ENCODE measurements at regions not wholly inside any gene's neighbourhood (a gene's known extent, or its start where the extent isn't known, plus 50 kb on each side); places are given as distances from the start of the nearest gene placed in this dataset.

DNA sequence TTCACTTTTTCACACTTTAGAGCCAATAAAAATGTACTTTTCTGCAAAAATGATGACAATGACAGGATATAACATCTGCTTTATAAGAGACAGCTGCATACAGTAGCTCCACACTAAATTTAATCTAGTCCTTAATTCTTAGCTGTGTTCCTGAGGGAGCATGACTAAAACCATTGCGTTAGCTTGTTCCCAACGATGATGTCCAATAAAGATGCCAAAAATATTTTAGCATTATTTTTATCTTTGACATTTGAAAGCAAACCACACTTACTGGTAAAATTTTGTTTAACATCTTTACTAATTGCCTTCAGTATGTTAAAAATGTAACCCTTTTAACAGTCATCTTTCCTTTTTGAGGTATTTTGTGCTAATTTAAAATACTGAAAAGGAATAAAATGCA lies 382.7 kb downstream of the CHSY3 start:
- Histone ChIP-seq H3K27me3 (ENCODE audit: insufficient read depth, low read length, poor library complexity, severe bottlenecking) (no peaks in the 10 kb centered on the region), H3K36me3 (ENCODE audit: insufficient read depth, low read length) (no peaks in the 10 kb centered on the region), H3K27ac (ENCODE audit: low read depth, low read length) (no peak overlapping the region), H3K9me3 (ENCODE audit: low read length) (no peaks in the 10 kb centered on the region), H3K4me3 (ENCODE audit: low read length) (no peak overlapping the region), H3K4me1 (ENCODE audit: insufficient read depth, low read length) (no peaks in the 10 kb centered on the region)
- DNase-seq: no peak
- H3K4me3 Mint-ChIP-seq: no peak overlapping the region
- H3K4me1 Mint-ChIP-seq: no peaks in the 10 kb centered on the region
- ChIA-PET CTCF (no interaction called here), POLR2A (no interaction called here)
- no peak overlapping the region for H3K27ac Mint-ChIP-seq
- peaks cover 0 to 4% (median 0%) of the 10 kb centered on the region in 5 donors for H3K9me3 Mint-ChIP-seq
- H3K36me3 Mint-ChIP-seq: no peaks in the 10 kb centered on the region
- H3K27me3 Mint-ChIP-seq: no peaks in the 10 kb centered on the region

DNA sequence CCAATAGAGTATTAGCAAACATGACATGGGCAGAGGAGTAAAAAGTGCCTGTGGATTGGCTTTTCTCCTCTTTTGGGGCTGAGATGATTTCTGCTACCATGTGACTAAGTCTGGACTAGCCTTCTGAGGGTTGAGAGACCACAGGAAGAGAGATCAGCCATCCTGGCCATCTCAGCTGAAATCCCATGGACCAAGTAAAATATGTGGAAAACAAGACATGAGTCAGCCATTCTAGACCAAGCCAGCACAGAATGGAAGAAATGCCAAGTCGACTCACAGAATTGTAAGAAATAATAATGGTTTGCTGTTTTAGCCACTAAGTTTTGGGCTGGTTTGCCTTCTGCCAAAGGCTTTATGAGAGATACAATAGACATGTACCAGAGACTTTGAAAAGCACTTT lies 377.8 kb downstream of the CHSY3 start:
- POLR2A ChIA-PET: no interaction called here
- H3K4me3 Mint-ChIP-seq: peak overlapping the region in 1 of 7 donors; percentile 16
- H3K4me3 ChIP-seq (ENCODE audit: low read length): no peak overlapping the region

DNA sequence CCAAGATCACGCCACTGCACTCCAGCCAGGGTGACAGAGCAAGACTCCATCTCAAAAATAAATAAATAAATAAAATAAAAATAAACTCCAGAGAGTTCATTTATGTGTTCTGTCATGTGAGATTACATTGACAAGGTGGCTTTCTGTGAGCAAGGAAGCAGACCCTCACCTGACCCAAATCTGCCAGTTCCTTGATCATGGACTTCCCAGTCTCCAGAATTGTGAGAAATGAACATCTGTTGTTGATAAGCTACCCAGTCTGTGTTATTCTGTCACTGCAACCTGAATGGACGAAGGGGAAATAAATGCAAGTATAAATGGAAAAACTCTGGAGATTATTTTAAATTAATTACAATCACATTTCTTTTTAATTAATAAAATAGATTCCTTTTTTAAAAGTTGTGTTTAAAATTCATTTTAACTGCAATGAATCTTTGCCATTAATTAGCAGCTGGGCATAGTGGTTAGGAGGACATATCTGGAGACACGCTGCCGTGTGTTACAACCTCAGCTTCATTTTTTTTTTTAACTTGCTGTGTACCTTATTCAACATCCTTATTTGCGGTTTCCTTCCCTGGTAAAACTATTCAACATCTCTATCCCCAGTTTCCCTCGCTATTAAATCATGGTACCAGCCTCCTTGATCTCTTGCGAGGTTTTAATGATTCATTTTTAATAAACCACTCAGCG lies 376.4 kb downstream of the CHSY3 start:
- Mint-ChIP-seq H3K4me1 (no peaks in the 10 kb centered on the region), H3K36me3 (no peaks in the 10 kb centered on the region)

More for the DNA sequence above, 377.8 kb downstream of the CHSY3 start:
- Histone ChIP-seq H3K4me1 (ENCODE audit: insufficient read depth, low read length) (no peaks in the 10 kb centered on the region), H3K9me3 (ENCODE audit: low read length) (no peaks in the 10 kb centered on the region), H3K27ac (ENCODE audit: low read depth, low read length) (no peak overlapping the region), H3K27me3 (ENCODE audit: insufficient read depth, low read length, poor library complexity, severe bottlenecking) (no peaks in the 10 kb centered on the region), H3K36me3 (ENCODE audit: insufficient read depth, low read length) (no peaks in the 10 kb centered on the region)
- CTCF ChIA-PET: no interaction called here
- H3K4me1 Mint-ChIP-seq: no peaks in the 10 kb centered on the region
- no peaks in the 10 kb centered on the region for H3K9me3 Mint-ChIP-seq
- no peaks in the 10 kb centered on the region for H3K27me3 Mint-ChIP-seq
- H3K27ac Mint-ChIP-seq: no peak overlapping the region
- H3K36me3 Mint-ChIP-seq: no peaks in the 10 kb centered on the region
- DNase-seq: no peak

DNA sequence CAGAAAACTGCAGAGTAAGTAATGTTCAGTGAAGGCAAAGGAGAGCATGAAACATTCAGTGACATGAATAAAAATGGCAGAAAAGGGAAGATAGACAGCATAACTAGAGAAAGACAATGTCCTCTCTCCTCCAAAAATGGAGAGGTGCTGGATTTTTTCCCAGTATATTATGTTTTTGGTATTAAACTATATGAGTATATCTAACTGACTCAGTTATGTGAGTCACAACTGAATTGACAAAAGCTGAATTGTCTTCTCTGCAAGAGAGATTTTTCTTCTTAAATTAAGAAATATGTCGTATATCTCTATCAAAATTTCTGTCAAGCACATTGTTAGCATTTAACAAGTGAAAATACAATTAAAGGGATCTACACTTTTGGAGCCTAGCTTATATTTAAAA lies 375.1 kb downstream of the CHSY3 start:
- Mint-ChIP-seq H3K4me1 (no peaks in the 10 kb centered on the region), H3K4me3 (no peak overlapping the region), H3K36me3 (no peaks in the 10 kb centered on the region), H3K27ac (no peak overlapping the region), H3K27me3 (peaks cover 0 to 2% of the 10 kb centered on the region in 2 donors), H3K9me3 (no peaks in the 10 kb centered on the region)
- Histone ChIP-seq H3K27me3 (ENCODE audit: insufficient read depth, low read length, poor library complexity, severe bottlenecking) (no peaks in the 10 kb centered on the region), H3K4me1 (ENCODE audit: insufficient read depth, low read length) (no peaks in the 10 kb centered on the region), H3K4me3 (ENCODE audit: low read length) (no peak overlapping the region), H3K36me3 (ENCODE audit: insufficient read depth, low read length) (no peaks in the 10 kb centered on the region), H3K9me3 (ENCODE audit: low read length) (no peaks in the 10 kb centered on the region), H3K27ac (ENCODE audit: low read depth, low read length) (no peak overlapping the region)
- CTCF ChIA-PET: no interaction called here
- no peak for DNase-seq
- POLR2A ChIA-PET: no interaction called here

More for the DNA sequence above, 376.4 kb downstream of the CHSY3 start:
- CTCF ChIA-PET: interaction anchor here (0.9 kb wide), 1 partner anchor 33 kb away, joined by 3 read pairs; no protein-coding TSS in a partner anchor
- Mint-ChIP-seq H3K27me3 (no peaks in the 10 kb centered on the region), H3K27ac (no peak overlapping the region), H3K9me3 (no peaks in the 10 kb centered on the region), H3K4me3 (no peak overlapping the region)
- DNase-seq: no peak
- H3K27ac ChIP-seq (ENCODE audit: low read depth, low read length): no peak overlapping the region
- POLR2A ChIA-PET: no interaction called here
- H3K9me3 ChIP-seq (ENCODE audit: low read length): no peaks in the 10 kb centered on the region
- no peaks in the 10 kb centered on the region for H3K27me3 ChIP-seq (ENCODE audit: insufficient read depth, low read length, poor library complexity, severe bottlenecking)
- no peaks in the 10 kb centered on the region for H3K36me3 ChIP-seq (ENCODE audit: insufficient read depth, low read length)
- no peak overlapping the region for H3K4me3 ChIP-seq (ENCODE audit: low read length)
- H3K4me1 ChIP-seq (ENCODE audit: insufficient read depth, low read length): no peaks in the 10 kb centered on the region

DNA sequence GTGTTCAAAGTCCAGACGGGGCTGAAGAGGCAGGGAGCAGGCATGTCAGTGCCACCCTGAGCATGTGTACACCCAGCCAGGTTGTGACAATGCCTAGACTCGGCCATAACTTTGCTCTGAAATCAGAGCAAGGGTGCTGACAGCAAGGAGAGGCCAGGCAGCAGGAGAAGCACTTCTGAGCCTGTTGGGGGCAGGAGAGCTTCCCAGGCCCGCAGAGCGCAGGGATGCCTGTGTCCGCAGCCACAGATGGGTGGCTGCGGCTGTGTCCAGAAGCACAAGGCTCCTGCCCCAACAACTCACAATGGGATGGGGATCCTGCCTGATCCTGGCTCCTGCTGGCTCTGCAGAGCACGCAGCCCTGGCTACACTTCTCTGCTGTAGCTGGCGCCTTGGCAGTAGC lies 373.9 kb downstream of the CHSY3 start:
- Histone ChIP-seq H3K27me3 (ENCODE audit: insufficient read depth, low read length, poor library complexity, severe bottlenecking) (no peaks in the 10 kb centered on the region), H3K4me3 (ENCODE audit: low read length) (no peak overlapping the region), H3K27ac (ENCODE audit: low read depth, low read length) (no peak overlapping the region), H3K9me3 (ENCODE audit: low read length) (no peaks in the 10 kb centered on the region), H3K36me3 (ENCODE audit: insufficient read depth, low read length) (no peaks in the 10 kb centered on the region), H3K4me1 (ENCODE audit: insufficient read depth, low read length) (no peaks in the 10 kb centered on the region)
- peaks cover 0 to 2% of the 10 kb centered on the region in 2 donors for H3K27me3 Mint-ChIP-seq
- H3K4me3 Mint-ChIP-seq: no peak overlapping the region
- CTCF ChIA-PET: no interaction called here
- no peaks in the 10 kb centered on the region for H3K36me3 Mint-ChIP-seq
- H3K4me1 Mint-ChIP-seq: no peaks in the 10 kb centered on the region
- no peaks in the 10 kb centered on the region for H3K9me3 Mint-ChIP-seq
- DNase-seq: no peak
- no peak overlapping the region for H3K27ac Mint-ChIP-seq
- POLR2A ChIA-PET: no interaction called here

DNA sequence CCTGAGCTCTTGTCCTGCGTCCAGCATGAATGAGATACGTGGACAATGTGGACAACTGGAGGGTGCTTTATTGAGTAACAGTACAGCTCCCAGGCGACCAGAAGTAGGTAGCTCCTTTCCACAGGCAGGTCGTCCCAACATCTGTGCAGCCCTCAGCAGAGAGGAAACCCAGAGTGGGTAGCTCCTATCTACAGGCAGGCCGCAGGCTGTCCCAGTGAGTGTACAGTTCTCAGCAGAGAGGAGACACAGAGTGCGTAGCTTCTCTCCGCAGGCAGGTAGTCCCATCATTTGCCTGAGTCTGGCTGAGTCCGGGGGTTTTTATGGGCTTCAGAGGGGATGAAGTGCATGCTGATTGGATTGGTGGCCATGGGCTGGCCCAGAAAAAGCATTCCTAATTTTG lies 373.3 kb downstream of the CHSY3 start:
- H3K4me3 Mint-ChIP-seq: no peak overlapping the region
- no peak overlapping the region for H3K27ac ChIP-seq (ENCODE audit: low read depth, low read length)
- ChIA-PET CTCF (no interaction called here), POLR2A (no interaction called here)
- no peaks in the 10 kb centered on the region for H3K36me3 ChIP-seq (ENCODE audit: insufficient read depth, low read length)
- H3K27me3 Mint-ChIP-seq: peaks cover 0 to 2% of the 10 kb centered on the region in 2 donors
- H3K27me3 ChIP-seq (ENCODE audit: insufficient read depth, low read length, poor library complexity, severe bottlenecking): no peaks in the 10 kb centered on the region
- H3K4me1 Mint-ChIP-seq: no peaks in the 10 kb centered on the region
- no peaks in the 10 kb centered on the region for H3K9me3 Mint-ChIP-seq
- no peaks in the 10 kb centered on the region for H3K9me3 ChIP-seq (ENCODE audit: low read length)
- H3K4me3 ChIP-seq (ENCODE audit: low read length): no peak overlapping the region
- no peak overlapping the region for H3K27ac Mint-ChIP-seq
- DNase-seq: no peak
- H3K4me1 ChIP-seq (ENCODE audit: insufficient read depth, low read length): no peaks in the 10 kb centered on the region
- no peaks in the 10 kb centered on the region for H3K36me3 Mint-ChIP-seq

DNA sequence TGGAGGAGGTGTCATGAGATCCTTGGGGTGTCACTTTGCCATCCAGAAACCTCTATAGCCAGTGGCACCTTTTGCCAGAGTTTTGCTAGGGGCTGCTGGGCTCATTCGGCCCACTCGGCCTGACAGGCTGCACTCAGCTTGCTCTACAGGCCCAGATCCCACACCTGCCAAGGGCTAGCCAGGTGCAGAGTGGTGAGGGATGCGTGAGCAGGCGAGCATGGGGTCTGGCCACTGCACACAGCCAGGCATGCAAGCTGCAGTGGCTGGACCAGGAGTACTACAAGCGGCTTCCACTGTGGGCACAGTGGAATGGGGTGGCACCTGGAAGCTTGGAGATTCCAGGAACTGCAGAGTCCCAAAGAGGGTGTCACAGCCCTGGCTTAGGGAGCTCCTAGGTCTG lies 372.7 kb downstream of the CHSY3 start:
- Histone ChIP-seq H3K4me1 (ENCODE audit: insufficient read depth, low read length) (no peaks in the 10 kb centered on the region), H3K9me3 (ENCODE audit: low read length) (no peaks in the 10 kb centered on the region), H3K27ac (ENCODE audit: low read depth, low read length) (no peak overlapping the region), H3K36me3 (ENCODE audit: insufficient read depth, low read length) (no peaks in the 10 kb centered on the region), H3K27me3 (ENCODE audit: insufficient read depth, low read length, poor library complexity, severe bottlenecking) (no peaks in the 10 kb centered on the region), H3K4me3 (ENCODE audit: low read length) (no peak overlapping the region)
- no peak overlapping the region for H3K4me3 Mint-ChIP-seq
- H3K9me3 Mint-ChIP-seq: no peaks in the 10 kb centered on the region
- POLR2A ChIA-PET: no interaction called here
- no peak overlapping the region for H3K27ac Mint-ChIP-seq
- CTCF ChIA-PET: no interaction called here
- peaks cover 0 to 2% of the 10 kb centered on the region in 2 donors for H3K27me3 Mint-ChIP-seq
- no peak for DNase-seq
- H3K36me3 Mint-ChIP-seq: no peaks in the 10 kb centered on the region
- H3K4me1 Mint-ChIP-seq: no peaks in the 10 kb centered on the region

DNA sequence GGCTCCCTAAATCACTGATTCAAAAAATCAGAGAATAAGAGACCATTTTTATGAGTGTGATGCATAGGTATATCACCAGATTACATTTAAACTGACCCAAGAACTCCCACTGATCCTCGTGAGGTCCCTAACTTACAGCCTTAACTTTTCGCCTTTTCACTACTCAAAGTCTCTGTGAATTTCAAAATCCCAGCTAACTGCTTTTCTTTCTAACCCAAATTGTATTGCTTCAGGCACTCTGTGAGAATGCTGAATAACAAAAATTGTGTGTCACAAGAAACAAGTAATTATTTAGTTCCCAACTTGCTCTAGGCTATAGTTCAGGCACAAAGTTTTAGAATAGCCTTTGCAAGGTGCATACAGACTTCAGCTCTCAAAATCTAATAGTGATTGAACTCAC lies 368.6 kb downstream of the CHSY3 start:
- Mint-ChIP-seq H3K4me1 (no peaks in the 10 kb centered on the region), H3K27me3 (peaks cover 0 to 2% of the 10 kb centered on the region in 2 donors), H3K9me3 (no peaks in the 10 kb centered on the region), H3K36me3 (no peaks in the 10 kb centered on the region), H3K27ac (no peak overlapping the region), H3K4me3 (no peak overlapping the region)
- H3K4me1 ChIP-seq (ENCODE audit: insufficient read depth, low read length): no peaks in the 10 kb centered on the region
- H3K36me3 ChIP-seq (ENCODE audit: insufficient read depth, low read length): no peaks in the 10 kb centered on the region
- no peak overlapping the region for H3K4me3 ChIP-seq (ENCODE audit: low read length)
- no peaks in the 10 kb centered on the region for H3K9me3 ChIP-seq (ENCODE audit: low read length)
- POLR2A ChIA-PET: no interaction called here
- H3K27me3 ChIP-seq (ENCODE audit: insufficient read depth, low read length, poor library complexity, severe bottlenecking): no peaks in the 10 kb centered on the region
- DNase-seq: no peak
- CTCF ChIA-PET: no interaction called here
- no peak overlapping the region for H3K27ac ChIP-seq (ENCODE audit: low read depth, low read length)

DNA sequence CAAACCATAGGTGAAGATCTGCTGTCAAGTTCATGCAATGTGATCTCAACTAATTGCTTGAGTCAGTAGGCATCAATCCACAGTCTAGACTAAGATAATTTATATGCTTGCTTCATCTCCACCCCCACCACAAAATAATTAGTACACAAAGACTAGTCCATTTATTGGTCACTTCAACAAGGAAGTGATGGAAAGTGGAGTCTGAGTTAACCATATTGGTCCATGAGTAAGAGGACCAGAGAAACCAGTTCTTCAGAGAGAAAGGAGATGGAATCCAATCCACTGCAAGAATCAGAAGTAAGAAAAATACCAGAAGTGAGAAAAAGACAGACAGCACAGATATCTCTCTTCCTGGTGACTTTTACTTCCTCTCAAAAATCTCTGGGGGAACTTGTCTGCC lies 366.5 kb downstream of the CHSY3 start:
- H3K27me3 ChIP-seq (ENCODE audit: insufficient read depth, low read length, poor library complexity, severe bottlenecking): no peaks in the 10 kb centered on the region
- no peak overlapping the region for H3K27ac Mint-ChIP-seq
- H3K4me1 ChIP-seq (ENCODE audit: insufficient read depth, low read length): no peaks in the 10 kb centered on the region
- CTCF ChIA-PET: no interaction called here
- no peaks in the 10 kb centered on the region for H3K4me1 Mint-ChIP-seq
- H3K36me3 ChIP-seq (ENCODE audit: insufficient read depth, low read length): no peaks in the 10 kb centered on the region
- H3K4me3 ChIP-seq (ENCODE audit: low read length): no peak overlapping the region
- no peaks in the 10 kb centered on the region for H3K9me3 ChIP-seq (ENCODE audit: low read length)
- POLR2A ChIA-PET: no interaction called here
- H3K36me3 Mint-ChIP-seq: no peaks in the 10 kb centered on the region
- no peak overlapping the region for H3K27ac ChIP-seq (ENCODE audit: low read depth, low read length)
- H3K4me3 Mint-ChIP-seq: no peak overlapping the region
- no peaks in the 10 kb centered on the region for H3K9me3 Mint-ChIP-seq
- H3K27me3 Mint-ChIP-seq: peaks cover 0 to 2% of the 10 kb centered on the region in 2 donors
- no peak for DNase-seq

Measured in CD8-positive, alpha-beta memory T cell (primary cell).